Choroid plexus epithelial cell (primary cell): ENCODE measurements at regions not wholly inside any gene's neighbourhood (a gene's known extent, or its start where the extent isn't known, plus 50 kb on each side); places are given as distances from the start of the nearest gene placed in this dataset.

Source experiments
- DNase-seq: peaks from one replicate; pipeline ENCODE4 v3.0.0-alpha.2; 2010; ENCODE audit warnings: low read depth
- H3K4me3 ChIP-seq: 2 replicates; pipeline ENCODE4 v1.5.1; 2011; ENCODE audit warnings: low read depth, mild to moderate bottlenecking, control low read depth, low read length, moderate library complexity
- CTCF ChIP-seq: conservative IDR thresholded peaks from 2 replicates; pipeline ENCODE4 v1.5.1; 2011; ENCODE audit warnings: low read depth, mild to moderate bottlenecking, control low read depth, inconsistent platforms, low read length, moderate library complexity

GRCh38 chr16:18041864-18042834 lies 294.4 kb downstream of the NPIPA8 start:
- DNase-seq = no peak
- no peak for TF ChIP-seq CTCF
- H3K4me3 ChIP-seq = no peak overlapping the region

- TF ChIP-seq CTCF = no peak
- no peak for DNase-seq
- H3K4me3 ChIP-seq = no peak overlapping the region
Measured at GRCh38 chr16:18039931-18040330, 296.6 kb downstream of the NPIPA8 start.

GRCh38 chr16:18037051-18037450 lies 299.5 kb downstream of the NPIPA8 start:
- no peak for TF ChIP-seq CTCF
- H3K4me3 ChIP-seq = no peak overlapping the region
- DNase-seq = no peak

- no peak for DNase-seq
- TF ChIP-seq CTCF = no peak
- H3K4me3 ChIP-seq = no peak overlapping the region
Measured at GRCh38 chr16:18024611-18025010, 311.9 kb downstream of the NPIPA8 start.

- DNase-seq = no peak
- no peak overlapping the region for H3K4me3 ChIP-seq
- TF ChIP-seq CTCF = no peak
Measured at GRCh38 chr16:18018376-18018775, 318.2 kb downstream of the NPIPA8 start.

- no peak for DNase-seq
- no peak overlapping the region for H3K4me3 ChIP-seq
- no peak for TF ChIP-seq CTCF
Measured at GRCh38 chr16:18013863-18014262, 322.7 kb downstream of the NPIPA8 start.

- no peak overlapping the region for H3K4me3 ChIP-seq
- no peak for TF ChIP-seq CTCF
- DNase-seq = no peak
Measured at GRCh38 chr16:18008356-18008755, 328.2 kb downstream of the NPIPA8 start.
